ENCODE measurements at regions not wholly inside any gene's neighbourhood (a gene's known extent, or its start where the extent isn't known, plus 50 kb on each side); places are given as distances from the start of the nearest gene placed in this dataset.

- in situ Hi-C loops (cut with MboI; ENCODE audit: low pct_unique_long_range_greater_than_20kb, low sequenced_read_pairs, unreplicated experiment) = no loop called here
- no peak for TF ChIP-seq CTCF (IDR thresholded peaks at IDR 0.05; ENCODE audit: extremely low read depth, insufficient read depth, missing control alignments)
- DNase-seq (ENCODE audit: low spot score) = no peak
Observed at GRCh38 chr10:117925369-117925768, 121.4 kb downstream of the RAB11FIP2 start.

DNA sequence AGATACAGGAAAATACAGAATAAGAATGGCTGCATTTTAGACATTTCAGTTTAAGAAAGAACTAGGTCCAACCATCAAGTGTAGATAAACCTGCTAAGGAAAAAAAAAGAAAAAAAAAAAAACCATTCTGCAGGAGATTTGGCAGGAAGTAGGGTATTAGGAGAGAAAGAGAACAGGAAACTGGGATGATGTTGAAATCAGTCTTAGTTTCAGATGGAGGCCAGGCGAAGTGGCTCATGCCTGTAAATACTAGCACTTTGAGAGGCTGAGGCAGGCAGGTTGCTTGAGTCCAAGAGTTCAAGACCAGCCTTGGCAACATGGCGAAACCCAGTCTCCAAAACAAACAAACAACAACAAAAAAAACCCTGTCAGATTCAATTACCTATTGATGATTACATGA, 120.2 kb downstream of the RAB11FIP2 start:
- in situ Hi-C loops (cut with MboI; ENCODE audit: low pct_unique_long_range_greater_than_20kb, low sequenced_read_pairs, unreplicated experiment) = no loop called here
- no peak for DNase-seq (ENCODE audit: low spot score)
- TF ChIP-seq CTCF (IDR thresholded peaks at IDR 0.05; ENCODE audit: extremely low read depth, insufficient read depth, missing control alignments) = no peak

GRCh38 chr10:117927332-117927731, 119.4 kb downstream of the RAB11FIP2 start:
- no peak for DNase-seq (ENCODE audit: low spot score)
- no peak for TF ChIP-seq CTCF (IDR thresholded peaks at IDR 0.05; ENCODE audit: extremely low read depth, insufficient read depth, missing control alignments)
- in situ Hi-C loops (cut with MboI; ENCODE audit: low pct_unique_long_range_greater_than_20kb, low sequenced_read_pairs, unreplicated experiment) = no loop called here

- no peak for TF ChIP-seq CTCF (IDR thresholded peaks at IDR 0.05; ENCODE audit: extremely low read depth, insufficient read depth, missing control alignments)
- DNase-seq (ENCODE audit: low spot score) = no peak
- in situ Hi-C loops (cut with MboI; ENCODE audit: low pct_unique_long_range_greater_than_20kb, low sequenced_read_pairs, unreplicated experiment) = no loop called here
Observed at GRCh38 chr10:117927871-117928270, 118.9 kb downstream of the RAB11FIP2 start.

DNA sequence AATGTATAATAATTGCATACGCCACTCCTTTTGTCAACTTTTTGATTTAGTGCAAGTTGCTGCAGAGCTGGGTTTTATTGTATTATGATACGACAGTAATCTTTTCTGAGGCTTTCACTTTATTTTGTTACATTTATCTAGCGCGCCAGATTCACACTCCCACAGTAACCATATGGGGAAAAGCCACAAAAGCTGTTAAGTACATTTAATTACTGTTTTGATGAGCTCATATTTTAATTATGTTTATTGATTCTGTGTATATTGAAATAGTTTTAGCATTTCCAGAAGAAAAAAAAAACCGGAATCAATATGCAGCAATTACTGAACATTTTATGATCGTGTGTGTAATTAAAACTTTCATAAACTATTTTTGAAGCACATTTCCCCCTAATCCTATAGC, 118.5 kb downstream of the RAB11FIP2 start:
- DNase-seq (ENCODE audit: low spot score) = no peak
- TF ChIP-seq CTCF (IDR thresholded peaks at IDR 0.05; ENCODE audit: extremely low read depth, insufficient read depth, missing control alignments) = no peak
- in situ Hi-C loops (cut with MboI; ENCODE audit: low pct_unique_long_range_greater_than_20kb, low sequenced_read_pairs, unreplicated experiment) = no loop called here

DNA sequence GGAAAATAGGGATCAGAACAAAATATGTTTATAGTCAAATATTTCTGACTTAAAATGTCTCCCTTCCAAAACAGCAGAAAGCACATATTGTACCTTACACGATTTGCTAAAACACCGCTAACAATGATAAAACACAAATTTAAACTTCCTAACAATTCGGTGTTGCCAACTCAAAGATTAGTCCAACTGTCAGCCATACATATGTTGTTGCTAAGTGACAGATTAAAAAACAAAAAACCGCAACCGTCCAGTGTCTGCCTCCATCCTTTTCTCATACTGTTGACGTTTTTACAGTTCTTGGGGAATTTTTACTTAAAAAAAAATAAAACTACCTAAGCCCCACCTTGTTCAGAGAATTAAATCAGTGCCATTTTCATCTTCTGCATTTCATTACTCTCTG, 118.0 kb downstream of the RAB11FIP2 start:
- DNase-seq (ENCODE audit: low spot score) = no peak
- no peak for TF ChIP-seq CTCF (IDR thresholded peaks at IDR 0.05; ENCODE audit: extremely low read depth, insufficient read depth, missing control alignments)
- in situ Hi-C loops (cut with MboI; ENCODE audit: low pct_unique_long_range_greater_than_20kb, low sequenced_read_pairs, unreplicated experiment) = no loop called here

Data from GM13977 (cell line).